Body of pancreas (tissue), 4 donors: ENCODE measurements at regions not wholly inside any gene's neighbourhood (a gene's known extent, or its start where the extent isn't known, plus 50 kb on each side); places are given as distances from the start of the nearest gene placed in this dataset.

Source experiments
- ATAC-seq: fragments of 150-250 bp; one replicate; pipeline ENCODE4 v1.9.1; 2016
- DNase-seq, 4 donors: peaks; one replicate each; pipeline ENCODE4 v3.0.0-alpha.2; 2019
- H3K27ac ChIP-seq, 4 donors: fragments of 200-600 bp; sonication (generic); 1 replicate in 3 of 4; 2 replicates in 1 of 4; pipeline versions ENCODE4 v1.5.1 to v1.6.1; 2016 to 2019; ENCODE audit warnings: mild to moderate bottlenecking in 1 of 4, mixed read lengths in 1 of 4, moderate library complexity in 1 of 4
- H3K27me3 ChIP-seq, 2 donors: fragments of 200-600 bp; sonication (generic); one replicate each; pipeline ENCODE4 v1.6.0; 2016; ENCODE audit warnings: mild to moderate bottlenecking in 1 of 2
- H3K36me3 ChIP-seq, 2 donors: fragments of 200-600 bp; sonication (generic); replicated peaks in 1 of 2; 2 replicates each; pipeline ENCODE4 v1.5.1; 2016; ENCODE audit warnings: low read depth in 2 of 2; ENCODE audit not compliant: insufficient read depth in 1 of 2
- H3K4me1 ChIP-seq: fragments of 200-600 bp; sonication (generic); one replicate; pipeline ENCODE4 v1.6.0; 2016
- H3K4me3 ChIP-seq, 2 donors: fragments of 200-600 bp; sonication (generic); 1 replicate in 1 of 2; 2 replicates in 1 of 2; pipeline ENCODE4 v1.5.1; 2016 to 2019
- H3K9me3 ChIP-seq, 3 donors: fragments of 200-600 bp; sonication (generic); 1 replicate in 2 of 3; 2 replicates in 1 of 3; pipeline ENCODE4 v1.5.1; 2016
- CTCF ChIP-seq, 7 experiments: fragments of 450-650 bp in 4 of 7; fragments of 200-600 bp in 3 of 7; sonication (generic) in 3 of 7; IDR thresholded peaks; one replicate each; pipeline ENCODE4 v1.5.1; 2016 to 2019; ENCODE audit warnings: antibody characterized with exemption in 7 of 7
- POLR2A ChIP-seq, 3 donors: fragments of 450-650 bp; IDR thresholded peaks; one replicate each; pipeline ENCODE4 v1.6.1; 2016; ENCODE audit warnings: antibody characterized with exemption in 3 of 3, mild to moderate bottlenecking in 2 of 3
- WGBS, 2 donors: methylation state at CpG; one replicate each; pipeline ENCODE4 v1.1.5; 2017; 5-methylcytosine and 5-hydroxymethylcytosine counted together
- intact Hi-C: fragments of 100-400 bp; cut with DNase I; formaldehyde crosslinking; loops from one replicate; pipeline ENCODE4 v1.15.1; 2023

DNA sequence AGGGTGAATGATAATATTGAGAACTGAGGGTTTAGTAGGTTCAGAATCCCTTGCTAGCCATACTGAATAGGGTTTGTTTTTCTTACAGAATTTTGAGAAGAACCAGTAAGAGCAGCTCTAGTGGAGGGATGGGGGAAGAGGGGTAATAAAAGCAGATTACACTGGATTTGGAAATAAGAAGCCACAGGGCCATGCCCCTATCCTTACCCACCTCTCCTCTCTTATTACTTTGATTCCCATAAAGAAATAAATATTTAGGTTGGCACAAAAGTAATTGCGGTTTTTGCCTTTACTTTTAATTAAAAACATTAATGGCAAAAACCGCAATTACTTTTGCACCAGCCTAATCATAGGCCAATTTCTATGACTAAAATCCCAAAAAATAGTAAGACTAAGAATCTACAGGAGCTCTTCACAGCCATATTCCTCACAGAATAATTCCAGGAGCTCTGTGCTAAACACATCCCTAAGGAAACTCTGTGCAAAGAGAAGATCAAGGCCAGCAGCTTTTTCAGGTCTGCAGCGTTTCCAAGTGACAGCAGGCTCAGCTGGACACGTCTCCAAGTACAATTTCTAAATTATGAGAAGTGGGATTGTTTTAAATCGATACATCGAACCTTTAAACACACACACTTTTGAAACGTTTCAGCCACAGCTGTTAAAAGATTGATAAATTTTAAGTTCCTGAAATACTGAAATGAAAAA, 58.4 kb upstream of the RTN4 start:
- TF ChIP-seq POLR2A (IDR thresholded peaks at IDR 0.05) (no peak), CTCF (IDR thresholded peaks at IDR 0.05) (no peak)
- no peaks in the 10 kb centered on the region for H3K36me3 ChIP-seq
- no peak for ATAC-seq
- no peak for DNase-seq
- intact Hi-C loops: no loop called here
- H3K4me1 ChIP-seq: peaks cover 24% of the 10 kb centered on the region
- 25 to 32% methylated on average over 7 of the region's 7 CpGs for WGBS, 2 donors
- H3K27ac ChIP-seq: peak overlapping the region; percentile 18 to 72 (median 46)
- H3K4me3 ChIP-seq: no peak overlapping the region
- H3K27me3 ChIP-seq: no peaks in the 10 kb centered on the region
- H3K9me3 ChIP-seq: no peaks in the 10 kb centered on the region

DNA sequence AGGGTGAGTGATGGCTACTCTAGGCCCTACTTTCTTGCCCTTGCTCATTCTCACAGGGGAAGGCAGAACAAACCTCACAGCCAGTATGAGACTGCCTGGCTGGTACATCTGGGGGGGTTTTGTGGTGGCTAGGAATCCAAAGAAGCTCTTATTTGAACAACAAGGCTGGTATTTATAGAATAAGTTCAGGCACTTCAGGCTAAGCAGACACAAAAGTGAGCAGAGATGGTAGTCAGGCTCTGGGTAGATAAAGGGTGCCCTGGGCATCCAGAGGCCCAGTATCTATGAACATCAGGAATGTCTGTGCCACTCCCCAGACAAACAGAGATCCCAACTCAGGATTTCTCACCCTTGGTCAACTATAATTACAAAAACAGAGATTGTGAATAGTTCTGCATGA, 57.2 kb upstream of the RTN4 start:
- DNase-seq (no peak), ATAC-seq (no peak)
- no peak overlapping the region for H3K4me3 ChIP-seq
- no peaks in the 10 kb centered on the region for H3K27me3 ChIP-seq
- H3K4me1 ChIP-seq: peaks cover 24% of the 10 kb centered on the region
- intact Hi-C loops: no loop called here
- TF ChIP-seq CTCF (IDR thresholded peaks at IDR 0.05) (no peak), POLR2A (IDR thresholded peaks at IDR 0.05) (no peak)
- no peaks in the 10 kb centered on the region for H3K36me3 ChIP-seq
- no peak overlapping the region for H3K27ac ChIP-seq
- no peaks in the 10 kb centered on the region for H3K9me3 ChIP-seq

GRCh38 chr2:55106148-55106547, 55.9 kb upstream of the RTN4 start:
- Histone ChIP-seq H3K9me3 (no peaks in the 10 kb centered on the region), H3K4me3 (no peak overlapping the region), H3K36me3 (no peaks in the 10 kb centered on the region), H3K27ac (no peak overlapping the region), H3K4me1 (peaks cover 24% of the 10 kb centered on the region), H3K27me3 (no peaks in the 10 kb centered on the region)
- DNase-seq (no peak), ATAC-seq (no peak)
- intact Hi-C loops: no loop called here
- TF ChIP-seq POLR2A (IDR thresholded peaks at IDR 0.05) (no peak), CTCF (IDR thresholded peaks at IDR 0.05) (no peak)
- 93 to 96% methylated on average over 1 of the region's 1 CpG for WGBS, 2 donors

GRCh38 chr2:55105456-55105855, 55.2 kb upstream of the RTN4 start:
- Histone ChIP-seq H3K4me3 (no peak overlapping the region), H3K9me3 (no peaks in the 10 kb centered on the region), H3K27ac (no peak overlapping the region), H3K36me3 (no peaks in the 10 kb centered on the region), H3K27me3 (no peaks in the 10 kb centered on the region), H3K4me1 (peaks cover 25% of the 10 kb centered on the region)
- no peak for DNase-seq
- 95% methylated on average over 2 of the region's 2 CpGs for WGBS, 2 donors
- TF ChIP-seq CTCF (IDR thresholded peaks at IDR 0.05): no peak
- no peak for TF ChIP-seq POLR2A (IDR thresholded peaks at IDR 0.05)
- intact Hi-C loops: no loop called here
- ATAC-seq: no peak

DNA sequence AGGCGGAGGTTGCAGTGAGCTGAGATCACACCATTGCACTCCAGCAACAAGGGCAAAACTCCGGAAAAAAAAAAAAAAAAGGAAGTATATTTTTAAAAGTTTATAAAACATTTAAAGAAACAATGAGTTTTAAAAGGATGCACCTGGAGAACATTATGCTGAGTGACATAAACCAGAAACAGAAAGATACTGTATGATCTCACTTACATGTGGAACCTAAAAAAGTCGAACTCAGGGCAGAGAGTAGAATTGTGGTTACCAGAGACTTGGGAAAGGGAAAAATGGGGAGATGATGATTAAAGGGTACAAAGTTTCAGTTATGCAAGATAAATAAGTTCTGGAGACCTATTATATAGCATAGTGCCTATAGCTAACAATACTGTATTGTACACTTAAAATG, 52.8 kb upstream of the RTN4 start:
- 65 to 67% methylated on average over 3 of the region's 3 CpGs for WGBS, 2 donors
- H3K36me3 ChIP-seq: no peaks in the 10 kb centered on the region
- H3K9me3 ChIP-seq: no peaks in the 10 kb centered on the region
- no peak for ATAC-seq
- peaks cover 17% of the 10 kb centered on the region for H3K4me1 ChIP-seq
- H3K4me3 ChIP-seq: no peak overlapping the region
- H3K27ac ChIP-seq: no peak overlapping the region
- no peak for TF ChIP-seq POLR2A (IDR thresholded peaks at IDR 0.05)
- TF ChIP-seq CTCF (IDR thresholded peaks at IDR 0.05): no peak
- DNase-seq: no peak
- intact Hi-C loops: no loop called here
- no peaks in the 10 kb centered on the region for H3K27me3 ChIP-seq
